ENCODE measurements at regions not wholly inside any gene's neighbourhood (a gene's known extent, or its start where the extent isn't known, plus 50 kb on each side); places are given as distances from the start of the nearest gene placed in this dataset.

GRCh38 chrX:129093706-129094105 lies 429.6 kb downstream of the SMARCA1 start (continued):
- no peak for TF ChIP-seq REST (IDR thresholded peaks at IDR 0.05; ENCODE audit: low read depth, low read length)
- TF ChIP-seq NFXL1 (IDR thresholded peaks at IDR 0.05; ENCODE audit: borderline replicate concordance), result no peak
- no peak for TF ChIP-seq PAX5 (IDR thresholded peaks at IDR 0.05; ENCODE audit: borderline replicate concordance, low read depth, low read length)
- TF ChIP-seq IKZF2 (IDR thresholded peaks at IDR 0.05), result no peak

DNA sequence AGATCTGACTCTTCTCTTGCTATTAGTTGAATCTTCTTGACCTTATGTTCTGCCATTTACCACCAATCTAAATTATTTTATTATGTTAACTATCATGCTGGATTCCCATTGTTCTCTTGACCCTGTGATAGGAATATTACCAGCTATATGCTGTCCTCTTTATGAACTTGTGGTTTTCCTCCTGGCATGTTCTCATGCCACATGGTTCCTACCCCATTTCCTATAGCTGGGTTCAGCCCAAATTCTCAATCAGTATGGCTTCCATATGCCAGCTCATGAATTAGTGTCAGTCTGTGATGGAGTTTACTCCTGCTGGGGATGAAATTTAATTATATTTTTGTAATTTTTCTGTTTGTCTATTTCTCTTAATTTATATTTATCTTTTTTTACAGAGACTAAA lies 430.5 kb downstream of the SMARCA1 start:
- ChIA-PET SMC1A (ENCODE audit: uncharacterized antibody, unreplicated experiment) (interaction anchor here (0.7 to 1.4 kb wide), 3 partner anchors 15 to 20 kb away, joined by 3 read pairs; no protein-coding TSS in a partner anchor), CTCF (interaction anchor here (1.4 kb wide), 1 partner anchor 22 kb away, joined by 7 read pairs; no protein-coding TSS in a partner anchor), RAD21 (ENCODE audit: unreplicated experiment) (no interaction called here), POLR2A (no interaction called here)
- BruUV-seq (replicated peaks), result no TSS peak
- no peak for FAIRE-seq
- H3K4me1 ChIP-seq (ENCODE audit: control insufficient read depth, insufficient read depth, low read length), result no peaks in the 10 kb centered on the region
- intact Hi-C loops (cut with micrococcal nuclease; ENCODE audit: unreplicated experiment), result no loop called here
- H4K20me1 ChIP-seq (ENCODE audit: control insufficient read depth, insufficient read depth), result no peaks in the 10 kb centered on the region
- H3K4me2 ChIP-seq (ENCODE audit: control insufficient read depth, insufficient read depth), result no peak overlapping the region
- TF ChIP-seq CEBPB (IDR thresholded peaks at IDR 0.05; ENCODE audit: borderline replicate concordance in 1 of 2, low read depth in 2 of 2, low read length in 2 of 2), result no peak
- TF ChIP-seq CUX1 (IDR thresholded peaks at IDR 0.05; ENCODE audit: insufficient replicate concordance, low read depth, low read length), result no peak
- TF ChIP-seq GABPA (IDR thresholded peaks at IDR 0.05; ENCODE audit: low read depth), result no peak
- TF ChIP-seq ZNF217 (IDR thresholded peaks at IDR 0.05), result no peak
- no peak for TF ChIP-seq MYC (IDR thresholded peaks at IDR 0.05; ENCODE audit: insufficient read depth, insufficient read length, insufficient replicate concordance, low read length, severe bottlenecking)
- TF ChIP-seq USF2 (IDR thresholded peaks at IDR 0.05; ENCODE audit: borderline replicate concordance, low read depth, low read length), result no peak
- TF ChIP-seq ETV6 (conservative IDR thresholded peaks at IDR 0.05 in 1 of 2, IDR thresholded peaks at IDR 0.05 in 1 of 2; ENCODE audit: borderline replicate concordance in 1 of 2, low read depth in 1 of 2), result no peak
- no peak for DNase-seq (ENCODE audit: low read depth, low spot score)
- no peaks in the 10 kb centered on the region for H3K36me3 ChIP-seq (ENCODE audit: control insufficient read depth in 2 of 2, insufficient read depth in 2 of 2, low read length in 1 of 2)
- H3K27ac ChIP-seq (ENCODE audit: control insufficient read depth, insufficient read depth), result no peak overlapping the region
- H3K27me3 ChIP-seq (replicated peaks in 1 of 2; ENCODE audit: control insufficient read depth in 2 of 2, insufficient read depth in 2 of 2, low read length in 1 of 2), result no peaks in the 10 kb centered on the region
- H3K79me2 ChIP-seq (ENCODE audit: control insufficient read depth, insufficient read depth, low read length), result no peaks in the 10 kb centered on the region
- ATAC-seq, result no peak
- no peaks in the 10 kb centered on the region for H3K9me3 ChIP-seq (replicated peaks; ENCODE audit: control insufficient read depth, insufficient read depth, low read length)
- in situ Hi-C loops (cut with MboI), result no loop called here
- H2AFZ ChIP-seq (ENCODE audit: control insufficient read depth, low read depth, low read length), result no peak overlapping the region
- H3K4me3 ChIP-seq, result no peak overlapping the region
- no peak overlapping the region for H3K9ac ChIP-seq (ENCODE audit: control insufficient read depth, insufficient read depth, low read length)
